ENCODE measurements at regions not wholly inside any gene's neighbourhood (a gene's known extent, or its start where the extent isn't known, plus 50 kb on each side); places are given as distances from the start of the nearest gene placed in this dataset.

GRCh38 chr2:192809173-192809572 lies 614.4 kb upstream of the TMEFF2 start:
- Histone ChIP-seq H3K9me3 (ENCODE audit: control insufficient read depth, insufficient read depth, low read length) (no peaks in the 10 kb centered on the region), H3K4me1 (ENCODE audit: control insufficient read depth, insufficient read depth, low read length) (no peaks in the 10 kb centered on the region), H3K27ac (ENCODE audit: low read depth, low read length) (no peak overlapping the region), H3K27me3 (ENCODE audit: control insufficient read depth, insufficient read depth, low read length) (no peaks in the 10 kb centered on the region), H3K4me3 (ENCODE audit: low read depth, low read length) (no peak overlapping the region), H3K36me3 (ENCODE audit: control insufficient read depth, insufficient read depth, low read length) (no peaks in the 10 kb centered on the region)
- WGBS (ENCODE audit: insufficient coverage): no CpG with 5 or more reads among the region's 2 CpGs
- no peak for DNase-seq (ENCODE audit: low read depth in 4 of 6, low spot score in 6 of 6)

GRCh38 chr2:192783643-192784042 lies 588.9 kb upstream of the TMEFF2 start:
- no peaks in the 10 kb centered on the region for H3K27me3 ChIP-seq (ENCODE audit: control insufficient read depth, insufficient read depth, low read length)
- DNase-seq (ENCODE audit: low read depth in 4 of 6, low spot score in 6 of 6): no peak
- no CpG with 5 or more reads among the region's 3 CpGs for WGBS (ENCODE audit: insufficient coverage)
- H3K36me3 ChIP-seq (ENCODE audit: control insufficient read depth, insufficient read depth, low read length): no peaks in the 10 kb centered on the region
- no peak overlapping the region for H3K4me3 ChIP-seq (ENCODE audit: low read depth, low read length)
- no peak overlapping the region for H3K27ac ChIP-seq (ENCODE audit: low read depth, low read length)
- H3K9me3 ChIP-seq (ENCODE audit: control insufficient read depth, insufficient read depth, low read length): no peaks in the 10 kb centered on the region
- H3K4me1 ChIP-seq (ENCODE audit: control insufficient read depth, insufficient read depth, low read length): no peaks in the 10 kb centered on the region

DNA sequence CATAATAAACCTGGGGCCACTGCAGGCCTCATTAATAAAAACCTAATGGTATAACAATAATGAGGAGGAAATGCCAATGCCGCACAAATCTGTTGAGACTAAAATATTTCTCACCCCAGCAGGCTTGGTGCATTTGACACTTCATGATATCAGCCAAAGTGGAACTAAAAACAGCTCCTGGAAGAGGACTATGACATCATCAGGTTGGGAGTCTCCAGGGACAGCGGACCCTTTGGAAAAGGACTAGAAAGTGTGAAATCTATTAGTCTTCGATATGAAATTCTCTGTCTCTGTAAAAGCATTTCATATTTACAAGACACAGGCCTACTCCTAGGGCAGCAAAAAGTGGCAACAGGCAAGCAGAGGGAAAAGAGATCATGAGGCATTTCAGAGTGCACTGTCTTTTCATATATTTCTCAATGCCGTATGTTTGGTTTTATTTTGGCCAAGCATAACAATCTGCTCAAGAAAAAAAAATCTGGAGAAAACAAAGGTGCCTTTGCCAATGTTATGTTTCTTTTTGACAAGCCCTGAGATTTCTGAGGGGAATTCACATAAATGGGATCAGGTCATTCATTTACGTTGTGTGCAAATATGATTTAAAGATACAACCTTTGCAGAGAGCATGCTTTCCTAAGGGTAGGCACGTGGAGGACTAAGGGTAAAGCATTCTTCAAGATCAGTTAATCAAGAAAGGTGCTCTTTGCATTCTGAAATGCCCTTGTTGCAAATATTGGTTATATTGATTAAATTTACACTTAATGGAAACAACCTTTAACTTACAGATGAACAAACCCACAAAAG lies 580.9 kb upstream of the TMEFF2 start:
- DNase-seq (ENCODE audit: low read depth in 4 of 6, low spot score in 6 of 6): peak in 1 of 6 donors; percentile 43
- Histone ChIP-seq H3K27ac (ENCODE audit: low read depth, low read length) (no peak overlapping the region), H3K36me3 (ENCODE audit: control insufficient read depth, insufficient read depth, low read length) (no peaks in the 10 kb centered on the region), H3K4me3 (ENCODE audit: low read depth, low read length) (no peak overlapping the region), H3K27me3 (ENCODE audit: control insufficient read depth, insufficient read depth, low read length) (no peaks in the 10 kb centered on the region), H3K9me3 (ENCODE audit: control insufficient read depth, insufficient read depth, low read length) (no peaks in the 10 kb centered on the region), H3K4me1 (ENCODE audit: control insufficient read depth, insufficient read depth, low read length) (no peaks in the 10 kb centered on the region)
- 50% methylated on average over 1 of the region's 6 CpGs for WGBS (ENCODE audit: insufficient coverage)

- no peaks in the 10 kb centered on the region for H3K27me3 ChIP-seq (ENCODE audit: control insufficient read depth, insufficient read depth, low read length)
- WGBS (ENCODE audit: insufficient coverage): 86% methylated on average over 1 of the region's 4 CpGs
- no peaks in the 10 kb centered on the region for H3K9me3 ChIP-seq (ENCODE audit: control insufficient read depth, insufficient read depth, low read length)
- DNase-seq (ENCODE audit: low read depth in 4 of 6, low spot score in 6 of 6): no peak
- no peak overlapping the region for H3K27ac ChIP-seq (ENCODE audit: low read depth, low read length)
- no peak overlapping the region for H3K4me3 ChIP-seq (ENCODE audit: low read depth, low read length)
- H3K4me1 ChIP-seq (ENCODE audit: control insufficient read depth, insufficient read depth, low read length): no peaks in the 10 kb centered on the region
- H3K36me3 ChIP-seq (ENCODE audit: control insufficient read depth, insufficient read depth, low read length): no peaks in the 10 kb centered on the region
These were observed 580.3 kb upstream of the TMEFF2 start for GRCh38 chr2:192775011-192775410.

DNA sequence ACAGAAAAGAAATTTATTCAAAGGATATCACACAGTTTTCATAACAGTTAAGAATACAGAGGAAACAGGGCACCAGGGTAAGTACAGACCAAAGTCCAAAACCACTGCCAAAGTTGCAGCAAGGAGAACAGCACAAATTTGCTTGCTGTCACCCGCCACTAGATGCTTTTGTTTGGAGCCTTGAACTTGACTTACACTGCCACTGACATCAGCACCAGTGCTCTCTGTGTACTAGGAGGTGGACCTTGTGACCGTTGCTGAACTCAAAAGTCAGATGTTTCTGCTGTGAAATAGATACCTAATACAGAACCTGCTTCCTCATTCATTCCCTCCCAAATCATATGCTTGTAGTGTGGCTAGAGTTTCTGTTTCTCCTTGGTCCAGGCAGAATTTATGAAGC lies 578.3 kb upstream of the TMEFF2 start:
- H3K4me1 ChIP-seq (ENCODE audit: control insufficient read depth, insufficient read depth, low read length): no peaks in the 10 kb centered on the region
- no peaks in the 10 kb centered on the region for H3K9me3 ChIP-seq (ENCODE audit: control insufficient read depth, insufficient read depth, low read length)
- WGBS (ENCODE audit: insufficient coverage): 75% methylated on average over 1 of the region's 2 CpGs
- H3K36me3 ChIP-seq (ENCODE audit: control insufficient read depth, insufficient read depth, low read length): no peaks in the 10 kb centered on the region
- no peaks in the 10 kb centered on the region for H3K27me3 ChIP-seq (ENCODE audit: control insufficient read depth, insufficient read depth, low read length)
- no peak overlapping the region for H3K27ac ChIP-seq (ENCODE audit: low read depth, low read length)
- H3K4me3 ChIP-seq (ENCODE audit: low read depth, low read length): no peak overlapping the region
- no peak for DNase-seq (ENCODE audit: low read depth in 4 of 6, low spot score in 6 of 6)

DNA sequence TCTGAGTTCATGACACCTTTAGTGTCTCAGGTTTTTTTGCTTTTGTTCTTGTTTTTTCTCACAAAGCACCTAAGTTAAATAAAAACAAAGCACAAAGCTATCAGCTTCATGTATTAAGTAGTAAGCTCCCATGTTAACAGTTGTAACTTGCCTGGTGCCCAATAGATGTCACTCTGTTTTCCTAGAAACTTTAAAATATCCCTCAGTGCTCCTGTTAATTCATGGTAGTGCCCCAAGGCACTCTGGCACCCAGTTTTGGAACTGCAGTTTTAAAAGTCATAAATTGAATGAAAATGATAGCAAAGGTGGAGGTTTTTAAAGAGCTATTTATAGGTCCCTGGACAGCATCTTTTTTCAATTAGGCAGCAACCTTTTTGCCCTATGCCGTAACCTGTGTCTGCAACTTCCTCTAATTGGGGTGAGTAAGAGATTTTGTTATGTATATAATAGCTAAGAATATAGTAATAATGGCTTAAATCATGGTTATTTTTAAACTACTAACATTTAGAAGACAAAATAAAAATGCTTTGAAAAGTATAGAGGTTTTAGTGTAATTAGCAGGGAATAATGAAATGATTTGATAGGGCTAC lies 555.0 kb upstream of the TMEFF2 start:
- Histone ChIP-seq H3K4me1 (ENCODE audit: control insufficient read depth, insufficient read depth, low read length) (no peaks in the 10 kb centered on the region), H3K27ac (ENCODE audit: low read depth, low read length) (no peak overlapping the region), H3K4me3 (ENCODE audit: low read depth, low read length) (no peak overlapping the region), H3K27me3 (ENCODE audit: control insufficient read depth, insufficient read depth, low read length) (no peaks in the 10 kb centered on the region), H3K9me3 (ENCODE audit: control insufficient read depth, insufficient read depth, low read length) (no peaks in the 10 kb centered on the region), H3K36me3 (ENCODE audit: control insufficient read depth, insufficient read depth, low read length) (no peaks in the 10 kb centered on the region)
- DNase-seq (ENCODE audit: low read depth in 4 of 6, low spot score in 6 of 6): peak in 2 of 6 donors; percentile 9 to 52
- WGBS (ENCODE audit: insufficient coverage): no CpG with 5 or more reads among the region's 1 CpG

DNA sequence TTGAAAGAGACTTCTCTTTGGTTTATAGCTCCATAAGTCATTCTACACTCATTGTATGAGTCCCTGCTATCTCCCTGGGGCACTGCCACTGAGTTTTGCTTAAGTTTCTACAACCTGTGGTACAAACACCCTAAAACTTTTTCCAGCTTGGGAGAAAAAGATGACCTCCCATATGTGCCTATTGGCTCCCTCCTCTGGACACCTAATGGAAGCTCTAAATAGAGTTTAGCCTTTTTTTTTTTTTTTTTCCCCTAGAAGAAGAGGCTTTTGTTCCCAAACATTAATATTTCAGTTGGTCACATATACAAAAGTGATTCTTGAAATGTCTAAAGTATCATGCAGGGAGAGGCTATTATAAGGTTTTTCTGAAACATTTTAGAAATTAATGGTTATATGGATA lies 547.2 kb upstream of the TMEFF2 start:
- H3K27me3 ChIP-seq (ENCODE audit: control insufficient read depth, insufficient read depth, low read length): no peaks in the 10 kb centered on the region
- H3K4me3 ChIP-seq (ENCODE audit: low read depth, low read length): no peak overlapping the region
- DNase-seq (ENCODE audit: low read depth in 4 of 6, low spot score in 6 of 6): no peak
- no peaks in the 10 kb centered on the region for H3K9me3 ChIP-seq (ENCODE audit: control insufficient read depth, insufficient read depth, low read length)
- no peak overlapping the region for H3K27ac ChIP-seq (ENCODE audit: low read depth, low read length)
- no peaks in the 10 kb centered on the region for H3K4me1 ChIP-seq (ENCODE audit: control insufficient read depth, insufficient read depth, low read length)
- no peaks in the 10 kb centered on the region for H3K36me3 ChIP-seq (ENCODE audit: control insufficient read depth, insufficient read depth, low read length)

- no peak overlapping the region for H3K4me3 ChIP-seq (ENCODE audit: low read depth, low read length)
- WGBS (ENCODE audit: insufficient coverage): 80% methylated on average over 3 of the region's 3 CpGs
- H3K36me3 ChIP-seq (ENCODE audit: control insufficient read depth, insufficient read depth, low read length): no peaks in the 10 kb centered on the region
- H3K9me3 ChIP-seq (ENCODE audit: control insufficient read depth, insufficient read depth, low read length): no peaks in the 10 kb centered on the region
- H3K27ac ChIP-seq (ENCODE audit: low read depth, low read length): no peak overlapping the region
- no peak for DNase-seq (ENCODE audit: low read depth in 4 of 6, low spot score in 6 of 6)
- H3K27me3 ChIP-seq (ENCODE audit: control insufficient read depth, insufficient read depth, low read length): no peaks in the 10 kb centered on the region
- H3K4me1 ChIP-seq (ENCODE audit: control insufficient read depth, insufficient read depth, low read length): no peaks in the 10 kb centered on the region
These were observed 540.7 kb upstream of the TMEFF2 start for GRCh38 chr2:192735447-192735846.

- Histone ChIP-seq H3K36me3 (ENCODE audit: control insufficient read depth, insufficient read depth, low read length) (no peaks in the 10 kb centered on the region), H3K4me1 (ENCODE audit: control insufficient read depth, insufficient read depth, low read length) (no peaks in the 10 kb centered on the region), H3K27ac (ENCODE audit: low read depth, low read length) (no peak overlapping the region), H3K4me3 (ENCODE audit: low read depth, low read length) (no peak overlapping the region), H3K27me3 (ENCODE audit: control insufficient read depth, insufficient read depth, low read length) (no peaks in the 10 kb centered on the region), H3K9me3 (ENCODE audit: control insufficient read depth, insufficient read depth, low read length) (no peaks in the 10 kb centered on the region)
- no peak for DNase-seq (ENCODE audit: low read depth in 4 of 6, low spot score in 6 of 6)
- 94% methylated on average over 2 of the region's 2 CpGs for WGBS (ENCODE audit: insufficient coverage)
These were observed 534.6 kb upstream of the TMEFF2 start for GRCh38 chr2:192729369-192729768.

GRCh38 chr2:192725991-192726390 lies 531.3 kb upstream of the TMEFF2 start:
- Histone ChIP-seq H3K36me3 (ENCODE audit: control insufficient read depth, insufficient read depth, low read length) (no peaks in the 10 kb centered on the region), H3K4me1 (ENCODE audit: control insufficient read depth, insufficient read depth, low read length) (no peaks in the 10 kb centered on the region), H3K27me3 (ENCODE audit: control insufficient read depth, insufficient read depth, low read length) (no peaks in the 10 kb centered on the region), H3K9me3 (ENCODE audit: control insufficient read depth, insufficient read depth, low read length) (no peaks in the 10 kb centered on the region), H3K4me3 (ENCODE audit: low read depth, low read length) (no peak overlapping the region), H3K27ac (ENCODE audit: low read depth, low read length) (no peak overlapping the region)
- peak in 1 of 6 donors; percentile 58 for DNase-seq (ENCODE audit: low read depth in 4 of 6, low spot score in 6 of 6)
- no CpG with 5 or more reads among the region's 1 CpG for WGBS (ENCODE audit: insufficient coverage)

Measured in spinal cord (tissue), 9 donors.